Epithelial cell of esophagus (primary cell): ENCODE measurements at regions not wholly inside any gene's neighbourhood (a gene's known extent, or its start where the extent isn't known, plus 50 kb on each side); places are given as distances from the start of the nearest gene placed in this dataset.

Source experiments
- DNase-seq: peaks from one replicate; pipeline ENCODE4 v3.0.0; 2010; ENCODE audit warnings: low read depth
- H3K4me3 ChIP-seq: 2 replicates; pipeline ENCODE4 v1.5.1; 2011; ENCODE audit warnings: mild to moderate bottlenecking, low read length, control low read depth
- TF ChIP-seq, protein P1 (sequence below): IDR thresholded peaks from 2 replicates; pipeline ENCODE4 v1.5.1; 2011; ENCODE audit warnings: low read depth, mild to moderate bottlenecking, low read length, control low read depth, inconsistent platforms; ENCODE audit not compliant: insufficient read depth; ENCODE audit errors: missing control alignments

DNA sequence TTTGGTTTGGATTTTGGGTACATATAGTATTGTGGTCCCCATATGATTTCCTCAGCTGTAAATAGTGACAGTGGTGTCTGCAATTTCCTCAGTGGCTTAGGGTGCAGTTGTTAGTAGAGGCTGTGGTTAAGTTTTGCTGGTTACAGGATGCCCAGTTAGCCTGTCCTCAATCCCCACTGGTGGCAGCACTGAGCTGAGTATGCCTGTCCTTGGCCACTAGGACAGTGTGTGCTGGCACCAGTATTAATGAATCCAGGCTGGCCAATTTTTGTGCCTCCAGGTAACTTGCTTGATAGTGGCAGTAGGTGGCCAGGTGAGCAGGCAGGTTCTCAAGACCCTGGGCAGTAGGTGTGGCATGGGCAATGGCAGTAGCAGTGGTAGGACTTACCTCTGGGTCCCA lies 973.1 kb downstream of the TMEM182 start:
- H3K4me3 ChIP-seq, result no peak overlapping the region
- no peak for DNase-seq
- TF ChIP-seq, protein P1, sequence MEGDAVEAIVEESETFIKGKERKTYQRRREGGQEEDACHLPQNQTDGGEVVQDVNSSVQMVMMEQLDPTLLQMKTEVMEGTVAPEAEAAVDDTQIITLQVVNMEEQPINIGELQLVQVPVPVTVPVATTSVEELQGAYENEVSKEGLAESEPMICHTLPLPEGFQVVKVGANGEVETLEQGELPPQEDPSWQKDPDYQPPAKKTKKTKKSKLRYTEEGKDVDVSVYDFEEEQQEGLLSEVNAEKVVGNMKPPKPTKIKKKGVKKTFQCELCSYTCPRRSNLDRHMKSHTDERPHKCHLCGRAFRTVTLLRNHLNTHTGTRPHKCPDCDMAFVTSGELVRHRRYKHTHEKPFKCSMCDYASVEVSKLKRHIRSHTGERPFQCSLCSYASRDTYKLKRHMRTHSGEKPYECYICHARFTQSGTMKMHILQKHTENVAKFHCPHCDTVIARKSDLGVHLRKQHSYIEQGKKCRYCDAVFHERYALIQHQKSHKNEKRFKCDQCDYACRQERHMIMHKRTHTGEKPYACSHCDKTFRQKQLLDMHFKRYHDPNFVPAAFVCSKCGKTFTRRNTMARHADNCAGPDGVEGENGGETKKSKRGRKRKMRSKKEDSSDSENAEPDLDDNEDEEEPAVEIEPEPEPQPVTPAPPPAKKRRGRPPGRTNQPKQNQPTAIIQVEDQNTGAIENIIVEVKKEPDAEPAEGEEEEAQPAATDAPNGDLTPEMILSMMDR, result no peak

DNA sequence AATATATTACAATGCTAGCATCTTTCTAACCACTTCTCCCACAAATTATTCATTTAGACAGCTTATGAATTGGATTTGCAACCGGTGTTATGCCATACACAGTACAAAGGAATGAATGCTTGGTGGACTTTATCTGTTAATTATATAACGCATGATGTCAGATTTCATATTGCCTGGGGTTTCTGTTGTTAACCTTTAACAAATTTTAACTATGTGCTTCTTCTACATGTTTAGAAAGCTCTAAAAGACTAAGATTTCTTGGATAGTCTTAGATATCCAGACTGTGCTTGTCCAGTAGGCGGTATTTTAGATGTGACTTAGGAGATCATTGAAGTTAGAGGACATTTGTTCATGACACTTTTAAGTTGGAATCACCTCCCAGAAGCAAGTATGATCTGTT lies 976.3 kb downstream of the TMEM182 start:
- DNase-seq, result no peak
- TF ChIP-seq, protein P1, result no peak
- H3K4me3 ChIP-seq, result no peak overlapping the region

DNA sequence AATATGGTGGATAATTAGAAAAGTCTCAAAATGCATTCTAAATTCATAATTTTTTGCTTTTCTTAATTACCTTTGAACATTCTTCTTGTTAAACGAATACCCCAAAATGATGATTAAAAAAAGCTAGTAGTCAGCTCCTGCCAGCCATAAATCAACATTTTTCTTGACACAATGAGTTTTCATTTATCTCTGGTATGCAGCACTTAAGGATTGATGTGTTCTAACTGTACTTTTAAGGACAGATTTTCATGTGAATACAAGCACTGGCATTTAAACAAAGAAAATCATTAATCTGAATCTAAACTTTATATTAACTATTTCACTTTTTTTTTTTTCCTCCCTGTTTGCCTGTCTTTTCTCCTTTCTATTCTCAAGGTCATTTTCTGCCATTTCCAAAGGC lies 976.8 kb downstream of the TMEM182 start:
- DNase-seq, result no peak
- no peak overlapping the region for H3K4me3 ChIP-seq
- TF ChIP-seq, protein P1, result no peak

DNA sequence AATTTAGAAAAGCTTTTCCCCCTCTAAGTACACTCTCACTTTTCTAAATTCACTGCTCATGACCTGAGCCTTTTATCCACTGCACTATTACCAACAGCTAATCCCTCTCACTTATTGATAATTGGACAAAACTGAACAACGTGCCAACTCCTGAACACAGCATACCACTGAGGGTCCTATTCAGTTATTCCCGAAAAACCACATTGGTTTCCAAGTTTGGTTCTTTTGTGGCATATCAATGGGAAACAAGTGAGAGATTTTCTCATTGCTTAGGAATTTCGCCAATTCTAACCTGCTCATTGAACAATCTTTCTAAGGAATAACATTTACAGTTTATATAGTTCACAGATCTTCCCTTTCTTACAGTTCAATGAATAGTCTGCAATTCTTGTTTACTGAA lies 977.4 kb downstream of the TMEM182 start:
- TF ChIP-seq, protein P1, result no peak
- DNase-seq, result no peak
- no peak overlapping the region for H3K4me3 ChIP-seq

DNA sequence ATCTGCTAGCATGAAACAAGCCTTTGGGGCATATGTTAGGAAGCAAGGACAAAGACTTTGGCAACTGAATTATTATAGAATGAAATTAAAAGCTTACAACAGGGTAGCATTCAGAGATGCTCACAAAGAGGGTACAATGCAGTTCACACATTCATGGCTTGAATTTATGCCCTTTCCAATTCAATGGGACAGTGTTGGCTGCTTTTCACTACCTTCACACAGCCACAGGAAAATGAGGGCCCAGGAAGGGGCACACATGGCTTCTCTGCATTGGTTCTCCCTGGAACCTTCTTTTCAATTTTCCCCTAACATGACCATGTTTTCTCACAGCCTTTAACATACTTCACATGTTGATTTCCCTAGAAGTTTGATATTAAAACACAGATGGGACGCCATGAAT lies 978.1 kb downstream of the TMEM182 start:
- TF ChIP-seq, protein P1, result no peak

DNA sequence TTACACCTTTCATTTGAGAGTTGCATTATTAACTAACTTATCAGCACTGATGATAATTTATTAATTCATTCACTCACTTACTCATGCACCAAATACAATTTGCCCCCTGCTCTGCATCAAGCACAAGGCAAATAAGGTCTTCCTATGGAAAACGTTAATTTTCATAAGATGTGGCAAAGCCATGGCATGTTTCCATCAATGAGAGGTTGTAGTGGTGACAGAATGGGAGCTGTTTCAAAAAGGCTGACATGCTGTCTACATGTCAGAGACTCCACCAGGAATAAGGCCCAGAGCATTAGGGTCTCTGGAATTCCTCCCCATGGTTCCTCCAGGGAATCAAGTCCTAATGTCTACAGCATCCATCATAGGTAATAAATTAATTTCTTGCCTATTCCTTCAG lies 978.8 kb downstream of the TMEM182 start:
- no peak for DNase-seq
- TF ChIP-seq, protein P1, result no peak
- no peak overlapping the region for H3K4me3 ChIP-seq

More for the DNA sequence above, 978.1 kb downstream of the TMEM182 start:
- no peak overlapping the region for H3K4me3 ChIP-seq
- DNase-seq, result no peak

DNA sequence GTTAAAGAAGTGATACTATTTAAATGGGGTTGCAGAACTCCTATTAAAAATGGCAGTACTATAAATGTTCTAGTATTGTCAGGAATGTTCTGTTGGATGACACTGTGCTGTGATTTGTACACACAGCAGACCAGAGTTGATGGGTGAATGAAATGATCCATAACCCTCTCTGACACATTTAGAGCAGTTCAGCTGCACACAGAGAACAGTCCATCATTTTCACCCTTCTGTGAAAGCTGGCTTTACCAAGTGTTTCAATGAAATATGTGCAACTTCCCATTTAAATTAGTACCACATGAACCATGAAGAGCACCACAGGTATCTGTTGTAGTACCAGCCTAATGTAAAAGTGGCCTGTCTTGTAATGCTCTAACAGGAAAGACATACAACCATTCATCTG lies 981.4 kb downstream of the TMEM182 start:
- TF ChIP-seq, protein P1, result no peak

More for the DNA sequence above, 981.4 kb downstream of the TMEM182 start:
- DNase-seq, result no peak
- H3K4me3 ChIP-seq, result no peak overlapping the region
